GM12874 (cell line): ENCODE measurements at regions not wholly inside any gene's neighbourhood (a gene's known extent, or its start where the extent isn't known, plus 50 kb on each side); places are given as distances from the start of the nearest gene placed in this dataset.

Source experiments
- CTCF ChIP-seq: IDR thresholded peaks from 2 replicates; pipeline ENCODE4 v1.5.1; 2011; ENCODE audit warnings: low read depth, mild to moderate bottlenecking, control low read depth, low read length, moderate library complexity; ENCODE audit not compliant: insufficient read depth

GRCh38 chr3:34742151-34742550 is 897.2 kb upstream of the ARPP21 start:
- TF ChIP-seq CTCF, result no peak

GRCh38 chr3:34758630-34759261 is 880.6 kb upstream of the ARPP21 start:
- no peak for TF ChIP-seq CTCF

- TF ChIP-seq CTCF, result no peak
These were observed 861.9 kb upstream of the ARPP21 start for GRCh38 chr3:34777386-34777785.

- no peak for TF ChIP-seq CTCF
These were observed 860.2 kb upstream of the ARPP21 start for GRCh38 chr3:34779092-34779491.

GRCh38 chr3:34780294-34780693 is 859.0 kb upstream of the ARPP21 start:
- no peak for TF ChIP-seq CTCF

- no peak for TF ChIP-seq CTCF
These were observed 858.4 kb upstream of the ARPP21 start for GRCh38 chr3:34780973-34781372.

- TF ChIP-seq CTCF, result no peak
These were observed 856.5 kb upstream of the ARPP21 start for GRCh38 chr3:34782871-34783270.
